COLO829 (cell line): ENCODE measurements at regions not wholly inside any gene's neighbourhood (a gene's known extent, or its start where the extent isn't known, plus 50 kb on each side); places are given as distances from the start of the nearest gene placed in this dataset.
"Not testable (repeated sequence)": the region's sequence is repeated elsewhere in the genome, so short reads cannot be mapped to it uniquely, and the experiment has no call there.

Experiments used
- DNase-seq: peaks from one replicate; pipeline ENCODE4 v3.0.0; 2012; ENCODE audit warnings: low spot score

DNA sequence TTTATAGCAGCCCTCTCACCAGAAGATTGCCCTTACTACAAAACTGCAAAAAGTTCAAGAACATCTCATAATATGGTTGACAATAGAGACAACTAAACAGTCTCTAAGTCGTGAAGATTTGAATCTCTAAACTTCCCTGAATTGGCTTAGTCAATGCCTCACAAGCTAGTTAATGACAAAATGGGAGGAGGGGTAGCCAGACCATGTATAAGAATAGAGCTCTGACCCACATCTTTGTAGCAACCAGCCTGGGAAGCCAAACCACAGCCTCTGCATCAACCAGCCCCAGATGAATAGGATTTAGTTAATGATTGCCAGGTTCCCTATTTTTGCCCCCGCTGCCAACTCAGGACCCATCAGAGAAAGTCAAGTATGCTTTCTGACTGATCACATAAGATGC, 1265.9 kb upstream of the PCDH10 start:
- not testable (repeated sequence) for DNase-seq

DNA sequence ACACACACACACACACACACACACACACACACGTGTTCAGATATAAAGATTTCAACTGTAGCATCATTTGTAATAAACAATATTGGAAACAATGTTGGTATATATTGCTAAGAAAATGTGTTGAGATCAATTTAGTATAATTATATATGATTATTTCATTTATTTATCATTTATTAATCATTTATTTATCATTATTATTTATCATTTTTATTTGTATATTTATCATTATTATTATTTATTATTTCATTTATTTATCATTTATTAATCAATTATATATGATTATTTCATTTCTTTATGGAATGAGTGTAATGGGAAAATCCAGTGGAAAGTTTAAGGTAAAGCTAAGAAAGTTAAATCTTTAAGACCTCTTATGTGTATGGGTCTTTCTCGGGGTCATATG, 1223.4 kb upstream of the PCDH10 start:
- not testable (repeated sequence) for DNase-seq

DNA sequence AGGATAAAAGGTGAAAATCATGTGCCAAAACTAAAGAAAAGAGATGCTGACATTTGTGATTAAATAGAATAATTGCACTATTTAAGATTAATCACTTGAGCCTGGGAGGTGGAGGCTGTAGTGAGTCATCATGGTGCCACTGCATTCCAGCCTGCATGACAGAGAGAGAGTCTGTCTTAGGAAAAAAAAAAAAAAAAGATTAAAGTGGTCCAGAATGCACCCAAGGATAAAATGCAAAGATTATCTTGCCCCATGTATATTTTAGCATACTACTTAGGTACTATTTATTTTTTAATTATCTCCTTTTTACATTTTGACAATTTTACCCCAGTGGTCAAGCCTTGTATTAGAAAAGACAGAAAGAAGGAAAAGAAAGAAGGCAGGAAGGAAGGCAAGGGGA, 1181.4 kb upstream of the PCDH10 start:
- not testable (repeated sequence) for DNase-seq

DNA sequence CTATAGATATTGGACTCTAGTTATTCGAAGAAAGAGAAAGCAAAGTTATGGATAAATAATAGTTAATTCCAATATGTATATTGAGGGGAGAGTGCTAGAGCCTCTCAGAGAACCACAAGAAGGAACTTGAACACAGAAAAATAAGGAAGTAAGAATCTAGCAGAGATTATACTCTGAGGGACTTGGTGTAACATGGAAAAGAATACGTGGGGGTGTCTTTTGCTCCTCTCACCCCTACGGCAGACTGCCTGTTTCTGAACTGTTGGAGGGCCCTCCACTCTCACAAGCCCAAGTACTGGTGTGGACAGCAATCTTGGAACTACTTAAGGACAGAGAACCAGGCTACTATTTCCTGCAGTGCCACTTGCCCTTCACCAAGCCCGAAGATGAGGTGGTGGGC, 1174.4 kb upstream of the PCDH10 start:
- DNase-seq, result no peak

DNA sequence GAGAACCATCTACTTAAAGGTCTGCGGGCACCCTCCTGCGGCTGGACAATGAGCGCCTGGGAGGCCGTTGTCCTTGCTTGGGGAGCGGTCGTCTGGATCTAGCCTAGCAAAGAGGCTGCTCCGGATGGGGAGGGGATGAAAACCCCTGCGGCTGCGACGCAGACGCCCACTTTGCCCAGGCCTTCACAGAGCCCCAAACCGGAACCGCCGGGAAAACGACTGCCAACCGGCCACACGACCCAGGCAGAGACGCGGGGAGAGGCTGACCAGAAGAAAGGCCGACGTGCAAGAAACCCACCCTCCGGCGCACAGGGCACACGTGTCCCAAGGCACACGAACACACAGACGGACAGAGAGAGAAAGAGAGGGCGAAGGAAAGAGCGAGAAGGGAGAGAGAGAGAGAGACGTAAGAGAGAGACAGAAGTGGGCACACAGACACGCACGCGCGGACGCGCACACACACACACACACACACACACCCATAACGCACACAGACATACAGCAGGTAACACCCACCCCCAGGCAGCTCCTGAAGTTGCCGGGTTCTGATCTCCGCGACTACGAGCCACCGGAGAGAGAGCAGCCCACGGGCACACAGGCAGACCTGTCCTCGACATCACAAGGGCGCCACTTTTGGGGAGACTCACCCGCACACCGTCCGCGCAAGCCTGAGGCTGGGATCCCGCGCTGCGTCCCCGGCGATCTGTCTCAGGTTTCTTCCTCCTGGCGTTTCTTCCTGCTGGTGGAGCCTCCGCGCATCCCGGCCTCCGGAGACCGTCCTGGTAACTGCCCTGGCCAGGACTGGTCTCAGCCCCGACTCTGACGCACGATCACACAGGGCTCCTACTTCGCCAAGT, 1173.6 kb upstream of the PCDH10 start:
- not testable (repeated sequence) for DNase-seq

DNA sequence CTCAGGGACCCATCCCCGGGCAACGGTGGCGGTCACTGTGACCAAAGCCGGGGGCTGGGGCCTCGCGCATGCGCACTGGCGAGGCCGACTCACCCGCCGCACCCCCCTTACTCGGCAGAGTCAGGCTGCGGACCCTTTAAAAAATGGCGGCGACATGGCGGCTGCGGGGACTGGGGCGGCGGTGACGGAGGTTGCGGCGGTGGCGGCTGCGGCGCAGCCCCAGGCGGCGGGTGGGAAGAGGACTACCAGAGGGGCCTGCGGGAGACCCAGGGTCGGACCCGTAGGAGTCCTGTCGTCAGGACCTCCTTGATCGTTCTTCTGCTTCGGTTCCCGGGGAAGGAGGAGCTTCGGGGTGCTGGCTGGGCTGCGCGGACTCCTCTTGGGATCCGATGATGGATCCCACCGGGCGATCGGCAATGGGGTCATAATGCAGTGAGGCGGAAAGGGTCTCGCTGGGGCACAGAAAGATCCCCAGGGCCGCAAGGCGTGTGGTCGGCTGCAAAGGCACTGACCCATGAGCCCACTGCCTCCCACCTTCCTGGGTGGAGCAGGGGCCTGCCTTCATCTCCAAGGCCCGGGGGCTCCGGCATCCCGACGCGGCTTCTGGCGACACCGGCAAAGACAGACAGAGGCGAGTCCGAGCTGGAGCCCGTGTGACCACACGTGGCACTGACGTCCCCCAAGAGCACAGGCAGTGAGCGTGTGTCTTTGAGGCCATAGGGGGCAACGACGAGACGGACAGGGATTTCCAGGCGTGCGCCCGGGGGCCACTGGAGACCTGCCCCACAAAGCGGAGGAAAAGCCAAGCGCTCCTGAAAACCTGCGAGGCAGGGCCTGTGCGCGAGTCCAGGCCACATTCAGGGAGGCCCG, 1172.7 kb upstream of the PCDH10 start:
- DNase-seq, result not testable (repeated sequence)

DNA sequence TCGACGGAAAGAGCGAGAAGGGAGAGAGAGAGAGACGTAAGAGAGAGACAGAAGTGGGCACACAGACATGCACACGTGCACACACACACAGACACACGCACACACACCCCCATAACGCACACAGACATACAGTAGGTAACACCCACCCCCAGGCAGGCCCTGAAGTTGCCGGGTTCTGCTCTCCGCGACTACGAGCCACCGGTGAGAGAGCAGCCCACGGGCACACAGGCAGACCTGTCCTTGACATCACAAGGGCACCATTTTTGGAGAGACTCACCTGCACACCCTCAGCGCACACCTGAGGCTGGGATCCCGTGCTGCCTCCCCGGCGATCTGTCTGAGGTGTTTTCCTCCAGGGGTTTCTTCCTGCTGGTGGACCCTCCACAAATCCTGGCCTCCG, 1171.0 kb upstream of the PCDH10 start:
- no peak for DNase-seq

DNA sequence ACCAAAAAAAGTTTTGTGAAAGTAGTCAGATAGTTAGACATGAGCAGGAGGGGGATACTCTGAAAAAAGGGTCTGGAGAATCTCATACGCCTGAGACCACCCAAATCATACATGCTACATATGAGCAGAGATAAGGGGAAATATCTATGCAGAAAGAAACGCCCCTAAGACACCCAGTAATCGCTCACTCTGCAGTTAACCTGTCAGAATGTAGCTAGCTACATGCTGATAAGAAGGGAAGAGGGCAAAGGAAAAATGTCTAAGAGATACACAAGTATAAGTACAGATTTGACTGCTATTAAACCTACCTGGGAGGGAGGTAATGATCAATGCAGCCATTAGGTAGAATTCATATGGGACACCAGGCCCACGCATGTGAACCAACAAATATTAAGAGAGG, 1159.5 kb upstream of the PCDH10 start:
- DNase-seq, result no peak

DNA sequence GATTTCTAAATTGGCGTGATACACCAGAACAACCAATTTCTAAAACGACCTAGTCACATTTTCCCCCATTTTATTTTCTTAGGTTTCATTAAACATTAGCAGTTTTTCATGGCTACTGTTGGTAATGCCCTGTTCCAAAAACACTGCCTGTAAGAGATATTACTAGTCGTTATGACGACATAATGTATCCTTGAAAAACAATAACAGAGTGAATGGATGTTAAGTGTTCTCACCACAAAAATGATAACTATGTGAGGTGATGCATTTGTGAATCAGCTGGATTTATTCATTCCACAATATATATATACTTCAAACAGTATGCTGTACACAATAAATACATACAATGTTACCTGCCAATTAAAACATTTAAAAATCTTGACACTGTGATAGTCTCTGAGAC, 1147.6 kb upstream of the PCDH10 start:
- DNase-seq, result no peak

DNA sequence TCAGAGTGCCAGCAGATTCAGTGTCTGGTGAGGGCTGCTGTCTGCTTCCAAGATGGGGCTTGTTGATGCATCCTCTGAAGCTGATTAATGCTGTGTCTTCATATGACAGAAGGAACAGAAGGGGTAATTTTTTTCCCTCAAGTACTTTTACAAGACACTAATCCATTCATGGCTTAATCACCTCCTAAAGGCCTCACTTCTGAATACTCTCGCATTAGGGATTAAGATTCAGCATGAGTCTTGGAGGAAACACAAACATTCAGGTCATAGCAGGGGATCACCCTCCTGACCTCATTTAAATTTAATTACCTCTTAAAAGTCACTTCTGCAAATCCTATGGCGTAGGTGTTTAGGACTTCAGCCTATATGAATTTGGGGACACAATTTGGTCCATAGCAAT, 1145.5 kb upstream of the PCDH10 start:
- no peak for DNase-seq

DNA sequence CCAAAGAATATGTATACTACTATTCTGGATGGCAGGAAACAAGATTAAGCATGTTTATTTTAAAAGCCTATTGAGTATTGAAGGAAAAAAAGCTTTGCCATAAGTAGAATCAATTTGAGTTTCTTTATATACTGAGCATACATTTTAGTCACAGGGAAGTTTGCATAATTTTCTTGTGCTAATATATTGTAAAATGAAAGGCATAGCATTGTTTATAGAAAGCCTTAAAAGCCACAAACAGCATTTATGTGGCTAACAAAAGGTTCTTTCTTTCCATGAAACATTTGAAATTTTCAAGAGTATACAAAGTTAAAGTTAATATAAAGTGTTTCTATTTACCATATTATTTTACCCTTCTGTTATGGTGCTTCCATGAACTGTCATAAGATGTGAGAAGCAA, 1133.8 kb upstream of the PCDH10 start:
- peak; percentile 53 for DNase-seq

DNA sequence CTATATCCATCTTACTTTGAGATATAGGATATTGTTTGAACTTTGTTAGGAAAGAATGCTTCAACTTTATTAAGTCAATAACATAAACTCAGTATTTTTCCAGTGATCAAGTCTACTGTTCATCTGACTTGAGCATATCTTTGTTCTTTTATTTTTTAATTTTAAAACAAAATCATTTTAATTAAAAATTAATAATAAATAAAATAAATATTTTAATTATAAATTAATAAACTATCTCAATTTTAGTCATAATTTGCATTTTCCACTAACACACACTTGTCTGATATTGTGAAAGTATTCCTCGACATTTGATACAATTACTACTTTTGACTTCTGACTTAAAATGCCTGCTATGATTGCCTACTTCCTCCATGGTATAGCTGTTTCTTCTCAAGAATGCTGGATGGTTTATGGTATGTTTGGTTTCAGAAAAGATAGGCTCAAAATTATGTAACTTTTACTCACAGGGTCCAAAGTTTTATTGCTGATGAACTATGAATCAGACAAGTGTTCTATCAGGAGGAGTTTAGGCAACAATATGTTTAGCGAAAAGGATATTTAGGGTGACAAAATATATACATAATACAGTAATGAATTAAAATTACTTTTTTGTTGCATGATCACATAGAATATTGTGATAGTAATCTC, 1132.3 kb upstream of the PCDH10 start:
- DNase-seq, result no peak

DNA sequence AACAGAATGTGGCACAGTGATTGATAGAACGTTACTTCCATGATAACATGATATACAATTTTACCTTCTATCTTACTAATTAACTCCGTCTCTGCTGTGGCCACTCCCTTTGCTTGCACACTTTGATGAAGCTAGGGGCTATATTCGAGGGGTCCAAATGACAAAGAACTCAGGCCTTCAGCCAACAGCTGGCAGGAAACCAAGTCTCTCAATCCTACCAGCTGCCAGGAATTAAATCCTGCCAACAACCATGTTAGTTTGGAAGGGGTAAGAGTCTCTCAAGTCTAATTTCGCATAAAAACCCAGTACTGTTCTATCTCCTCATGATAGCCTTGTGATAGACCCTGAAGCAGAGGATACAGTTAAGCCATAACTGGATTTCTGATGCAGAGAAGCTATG, 1122.9 kb upstream of the PCDH10 start:
- no peak for DNase-seq

DNA sequence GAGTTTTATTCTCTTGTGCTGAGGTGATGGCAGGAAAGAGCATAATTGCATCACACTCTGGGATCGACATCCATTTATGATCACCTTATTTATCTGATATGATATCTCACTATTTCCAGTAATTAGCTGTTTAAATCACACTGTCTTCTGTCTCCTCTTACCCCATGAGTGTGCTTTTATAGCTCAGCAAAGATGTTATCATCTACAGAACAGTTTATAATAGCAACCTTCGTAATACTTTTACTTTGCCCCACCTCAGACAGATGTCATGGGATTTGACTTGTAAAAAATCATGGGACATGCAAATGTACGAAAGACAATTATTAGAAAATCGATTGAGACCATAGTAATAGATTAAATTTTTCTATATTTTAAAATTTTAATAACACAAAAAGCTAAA, 1122.3 kb upstream of the PCDH10 start:
- DNase-seq, result no peak

DNA sequence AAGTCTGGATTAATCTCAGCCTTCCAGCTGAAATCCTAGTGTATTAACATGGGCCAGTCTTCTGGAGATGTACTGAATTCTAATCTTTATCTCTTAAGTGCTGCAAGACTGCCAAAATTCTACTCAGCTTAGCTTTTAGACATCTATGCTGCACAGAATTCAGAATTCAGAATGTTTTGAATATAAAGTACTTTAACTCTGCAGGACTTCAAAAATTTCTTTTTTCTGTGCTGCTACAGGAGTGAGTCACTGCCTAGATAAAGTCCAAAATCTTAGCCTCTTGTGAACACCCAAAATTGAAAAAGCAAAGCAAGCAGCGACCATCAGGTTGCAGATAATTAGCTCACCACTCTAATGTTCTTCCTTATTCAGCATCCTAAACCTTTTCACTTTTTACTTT, 1092.6 kb upstream of the PCDH10 start:
- no peak for DNase-seq

DNA sequence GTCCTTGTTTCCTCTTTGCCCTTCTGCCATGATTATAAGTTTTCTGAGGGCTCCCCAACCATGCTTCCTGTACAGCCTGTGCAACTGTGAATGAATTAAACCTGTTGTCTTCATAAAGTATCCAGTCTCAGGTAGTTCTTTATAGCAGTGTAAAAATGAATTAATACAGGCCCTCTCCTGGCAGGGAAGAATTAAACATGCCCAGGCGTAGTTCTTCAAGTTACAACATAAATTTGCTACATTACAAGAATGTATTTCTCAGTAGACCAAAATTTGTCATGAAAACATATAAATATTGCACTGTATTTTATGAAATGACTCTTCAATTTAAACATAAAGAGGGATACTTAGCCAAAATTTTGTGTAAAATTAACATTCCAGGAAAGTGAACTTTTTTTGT, 1089.9 kb upstream of the PCDH10 start:
- no peak for DNase-seq

DNA sequence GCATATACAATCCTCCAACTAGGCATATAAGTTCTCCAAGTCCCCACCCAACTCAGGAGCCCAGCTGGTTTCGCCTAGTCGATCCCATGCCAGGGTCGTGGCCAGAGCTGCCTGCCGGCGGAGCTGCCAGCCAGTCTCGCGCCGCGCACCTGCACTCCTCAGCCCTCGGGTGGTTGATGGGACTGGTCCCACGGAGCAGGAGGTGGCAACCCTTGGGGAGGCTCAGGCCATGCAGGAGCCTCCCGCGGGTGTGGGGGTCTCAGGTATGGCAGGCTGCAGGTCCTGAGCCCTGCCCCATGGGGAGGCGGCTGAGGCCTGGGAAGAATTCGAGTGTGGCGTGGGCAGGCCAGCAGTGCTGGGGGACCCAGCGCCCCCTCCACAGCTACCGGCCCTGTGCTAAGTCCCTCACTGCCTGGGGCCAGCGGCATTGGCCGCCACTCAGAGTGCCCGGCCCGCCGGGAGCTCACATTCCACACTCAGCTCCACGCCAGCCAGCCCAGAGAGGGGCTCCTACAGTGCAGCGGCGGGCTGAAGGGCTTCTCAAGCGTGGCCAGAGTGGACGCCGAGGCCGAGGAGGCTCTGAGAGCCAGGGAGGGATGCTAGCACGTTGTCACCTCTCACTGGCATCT, 1086.4 kb upstream of the PCDH10 start:
- no peak for DNase-seq

DNA sequence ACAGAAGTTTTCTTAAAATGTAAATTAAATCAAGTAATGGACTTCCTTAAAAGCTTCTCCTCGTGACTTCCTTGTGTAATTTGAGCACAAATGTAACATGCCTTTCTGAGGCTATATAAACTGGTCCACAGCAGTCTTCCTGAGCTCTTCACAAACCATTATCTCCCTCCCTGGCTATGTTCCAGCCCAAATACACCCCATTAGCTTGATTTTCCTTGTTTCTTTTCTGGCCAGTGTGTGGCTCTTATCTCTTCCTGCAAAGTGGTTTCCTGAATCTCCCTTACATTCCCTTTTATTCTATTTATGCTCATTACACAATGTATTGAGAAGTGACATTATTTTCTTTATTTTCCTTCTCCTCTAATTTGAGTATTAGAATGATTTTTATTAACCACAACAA, 1085.3 kb upstream of the PCDH10 start:
- DNase-seq, result no peak

DNA sequence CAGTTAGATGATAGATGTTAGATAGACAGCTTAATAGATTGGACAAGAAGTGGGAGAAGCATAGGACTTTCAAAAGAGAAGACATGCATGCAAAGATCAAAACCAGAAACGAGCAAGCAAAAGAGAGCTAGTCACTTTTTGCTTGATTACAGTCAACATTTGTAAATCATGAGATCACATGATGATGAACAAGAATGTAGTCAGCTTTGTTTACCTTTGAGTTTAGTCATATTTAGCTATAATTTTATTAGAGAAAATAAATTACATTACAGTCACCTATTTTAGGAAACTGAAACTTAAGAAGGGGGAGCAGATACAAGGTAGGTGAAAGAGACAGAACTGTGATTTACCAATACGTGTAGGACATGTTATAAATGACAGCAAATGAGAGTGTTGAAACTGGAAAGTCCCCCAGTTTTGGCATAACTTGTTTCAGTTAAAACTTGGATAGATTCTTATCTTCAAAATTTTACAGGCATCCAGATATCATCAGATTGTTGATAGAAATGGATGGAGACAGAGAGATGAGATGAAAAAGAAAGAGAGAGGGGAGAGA, 1083.1 kb upstream of the PCDH10 start:
- no peak for DNase-seq

DNA sequence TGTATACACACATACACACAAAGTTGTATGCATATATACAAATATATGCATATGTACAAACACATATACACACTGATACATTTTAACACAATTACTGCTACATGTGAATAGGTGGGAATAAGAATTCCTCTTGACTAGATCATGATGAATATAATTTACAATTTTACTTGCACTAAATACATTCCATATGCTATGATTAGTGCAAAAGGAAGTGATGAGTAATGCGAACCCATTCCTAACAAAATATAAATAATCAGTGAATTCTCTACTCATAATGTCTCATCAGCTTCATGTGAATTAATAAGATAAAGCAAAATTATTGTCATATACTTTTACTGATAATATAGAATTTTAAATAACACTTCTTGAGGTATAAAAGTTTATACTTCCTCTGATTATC, 1077.3 kb upstream of the PCDH10 start:
- no peak for DNase-seq

DNA sequence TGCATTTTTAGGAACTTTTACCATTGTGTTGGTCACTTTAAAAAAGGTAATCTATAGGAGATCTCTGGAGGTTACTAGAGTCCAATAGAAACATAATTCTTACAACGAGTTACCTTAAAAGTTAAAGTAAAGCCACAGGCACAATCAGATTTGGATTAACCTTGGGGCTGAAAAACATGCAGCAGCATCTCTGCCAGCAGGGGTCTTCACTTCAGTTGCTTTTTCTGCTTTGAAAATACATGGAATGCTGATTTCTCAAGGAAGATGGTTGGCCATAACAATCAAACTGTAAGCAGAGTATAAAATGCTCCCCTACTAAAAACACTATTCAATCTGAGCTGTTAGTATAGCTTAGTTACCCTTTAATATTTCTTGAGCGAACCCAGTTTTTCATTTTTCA, 1072.3 kb upstream of the PCDH10 start:
- no peak for DNase-seq

DNA sequence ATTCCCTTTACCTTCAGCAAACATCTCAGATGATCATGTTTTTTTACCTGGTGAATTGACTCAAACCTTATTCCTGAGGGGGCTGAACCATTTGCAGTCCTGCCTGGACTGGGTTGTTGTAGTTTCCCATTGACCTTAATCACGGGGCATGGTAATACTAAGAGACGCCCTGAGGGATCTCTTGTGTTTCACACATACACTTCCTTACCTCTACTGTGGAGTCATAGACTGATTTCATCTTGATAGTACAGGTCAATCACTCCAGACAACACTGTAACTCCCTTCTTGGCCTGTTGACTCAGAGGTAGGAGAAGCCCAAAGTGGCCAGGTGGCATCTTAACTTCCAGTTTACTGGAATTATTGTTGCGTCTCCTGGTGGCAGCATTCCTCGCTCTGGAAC, 1064.0 kb upstream of the PCDH10 start:
- DNase-seq, result no peak
